Natural killer cell (primary cell): ENCODE measurements at regions not wholly inside any gene's neighbourhood (a gene's known extent, or its start where the extent isn't known, plus 50 kb on each side); places are given as distances from the start of the nearest gene placed in this dataset.

Experiments used
- ATAC-seq, 3 donors: fragments of 150-1000 bp in 2 of 3; fragments of 200-7000 bp in 1 of 3; cut with Tn5 transposase; 1 replicate in 1 of 3; 2 replicates in 2 of 3; pipeline ENCODE4 v1.10.0; 2021; ENCODE audit warnings: mild to moderate bottlenecking in 2 of 3, moderate library complexity in 2 of 3
- DNase-seq, 2 donors: peaks; one replicate each; pipeline versions ENCODE4 v3.0.0 to v3.0.0-alpha.2; 2013 to 2021; ENCODE audit warnings: mixed read lengths in 1 of 2
- H3K27ac ChIP-seq: one replicate; pipeline ENCODE4 v1.5.1; 2013; ENCODE audit warnings: mild to moderate bottlenecking, low read length
- H3K27me3 ChIP-seq: one replicate; pipeline ENCODE4 v1.6.1; 2013; ENCODE audit warnings: low read length; ENCODE audit not compliant: control insufficient read depth, insufficient read depth
- H3K36me3 ChIP-seq: one replicate; pipeline ENCODE4 v1.6.1; 2013; ENCODE audit warnings: low read length; ENCODE audit not compliant: control insufficient read depth, insufficient read depth
- H3K4me1 ChIP-seq: one replicate; pipeline ENCODE4 v1.6.1; 2013; ENCODE audit warnings: low read length; ENCODE audit not compliant: control insufficient read depth, insufficient read depth
- H3K4me3 ChIP-seq: one replicate; pipeline ENCODE4 v1.5.1; 2013; ENCODE audit warnings: low read length
- H3K9me3 ChIP-seq: one replicate; pipeline ENCODE4 v1.6.1; 2013; ENCODE audit warnings: low read length; ENCODE audit not compliant: control insufficient read depth, insufficient read depth
- H3K27ac Mint-ChIP-seq, 2 donors: one replicate each; pipeline ENCODE4 v1.8.0; 2022; ENCODE audit warnings: mild to moderate bottlenecking in 2 of 2, mixed read lengths in 2 of 2, moderate library complexity in 1 of 2
- H3K27me3 Mint-ChIP-seq, 2 donors: one replicate each; pipeline ENCODE4 v1.8.0; 2022; ENCODE audit warnings: low read depth in 2 of 2, mixed read lengths in 2 of 2
- H3K36me3 Mint-ChIP-seq: one replicate; pipeline ENCODE4 v1.8.0; 2022; ENCODE audit warnings: mixed read lengths
- H3K4me1 Mint-ChIP-seq, 2 donors: one replicate each; pipeline ENCODE4 v1.8.0; 2022; ENCODE audit warnings: mixed read lengths in 2 of 2
- H3K4me3 Mint-ChIP-seq: one replicate; pipeline ENCODE4 v1.8.0; 2022; ENCODE audit warnings: mild to moderate bottlenecking, moderate library complexity, mixed read lengths
- H3K9me3 Mint-ChIP-seq, 2 donors: one replicate each; pipeline ENCODE4 v1.8.0; 2022; ENCODE audit warnings: mixed read lengths in 2 of 2
- WGBS: methylation state at CpG from one replicate; pipeline ENCODE4 v1.1.7; 2013; ENCODE audit warnings: missing lambda C conversion rate; ENCODE audit not compliant: insufficient coverage; 5-methylcytosine and 5-hydroxymethylcytosine counted together
- intact Hi-C: fragments of 100-400 bp; cut with micrococcal nuclease; formaldehyde crosslinking; loops from one replicate; pipeline ENCODE4 v1.14.2; 2022
- TF ChIP-seq, protein P1 (sequence below): fragments of 200-600 bp; IDR thresholded peaks from one replicate; pipeline ENCODE4 v1.8.0; 2022; ENCODE audit warnings: antibody characterized with exemption

DNA sequence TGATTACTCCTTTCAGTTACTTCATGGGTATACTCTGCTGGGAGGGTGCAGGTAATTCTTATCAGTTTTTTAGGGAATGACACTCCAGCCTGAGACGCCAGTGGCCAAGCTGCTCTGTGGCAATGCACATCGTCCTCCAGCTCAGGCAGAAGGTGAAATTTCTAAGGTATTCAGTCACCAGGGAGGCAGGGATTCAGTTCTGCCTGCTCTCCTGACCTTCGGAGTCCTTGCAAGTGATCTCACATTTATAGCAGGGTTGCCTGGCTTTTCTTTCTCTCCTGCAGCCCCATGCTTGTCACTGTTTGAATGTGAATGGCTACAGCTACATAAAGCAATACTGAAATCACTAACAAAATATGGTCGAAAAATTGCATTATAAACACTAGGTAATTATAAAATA is 1447.5 kb downstream of the EFNB2 start:
- intact Hi-C loops: no loop called here
- H3K27ac ChIP-seq: no peak overlapping the region
- ATAC-seq: no peak

DNA sequence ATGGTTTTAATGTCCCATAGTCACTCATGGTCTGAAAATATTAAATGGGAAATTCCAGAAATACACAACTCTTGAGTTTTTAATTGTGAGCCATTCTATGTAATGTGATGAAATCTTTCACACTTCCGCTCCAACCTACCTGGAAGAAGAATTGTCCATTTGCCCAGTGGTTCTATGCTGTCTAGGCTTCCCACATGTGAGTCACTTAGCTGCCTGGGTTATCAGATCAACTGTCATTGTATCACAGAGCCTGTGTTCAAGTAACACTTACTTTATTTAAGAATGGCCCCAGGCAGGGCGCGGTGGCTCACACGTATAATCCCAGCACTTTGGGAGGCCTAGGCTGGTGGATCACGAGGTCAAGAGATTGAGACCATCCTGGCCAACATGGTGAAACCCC is 1450.5 kb downstream of the EFNB2 start:
- H3K27me3 ChIP-seq: no peaks in the 10 kb centered on the region
- no peak overlapping the region for H3K4me3 ChIP-seq
- Mint-ChIP-seq H3K27ac (no peak overlapping the region), H3K36me3 (no peaks in the 10 kb centered on the region), H3K9me3 (no peaks in the 10 kb centered on the region), H3K27me3 (no peaks in the 10 kb centered on the region), H3K4me1 (no peaks in the 10 kb centered on the region), H3K4me3 (no peak overlapping the region)
- no peaks in the 10 kb centered on the region for H3K36me3 ChIP-seq
- WGBS: 93% methylated on average over 4 of the region's 5 CpGs
- TF ChIP-seq, protein P1, sequence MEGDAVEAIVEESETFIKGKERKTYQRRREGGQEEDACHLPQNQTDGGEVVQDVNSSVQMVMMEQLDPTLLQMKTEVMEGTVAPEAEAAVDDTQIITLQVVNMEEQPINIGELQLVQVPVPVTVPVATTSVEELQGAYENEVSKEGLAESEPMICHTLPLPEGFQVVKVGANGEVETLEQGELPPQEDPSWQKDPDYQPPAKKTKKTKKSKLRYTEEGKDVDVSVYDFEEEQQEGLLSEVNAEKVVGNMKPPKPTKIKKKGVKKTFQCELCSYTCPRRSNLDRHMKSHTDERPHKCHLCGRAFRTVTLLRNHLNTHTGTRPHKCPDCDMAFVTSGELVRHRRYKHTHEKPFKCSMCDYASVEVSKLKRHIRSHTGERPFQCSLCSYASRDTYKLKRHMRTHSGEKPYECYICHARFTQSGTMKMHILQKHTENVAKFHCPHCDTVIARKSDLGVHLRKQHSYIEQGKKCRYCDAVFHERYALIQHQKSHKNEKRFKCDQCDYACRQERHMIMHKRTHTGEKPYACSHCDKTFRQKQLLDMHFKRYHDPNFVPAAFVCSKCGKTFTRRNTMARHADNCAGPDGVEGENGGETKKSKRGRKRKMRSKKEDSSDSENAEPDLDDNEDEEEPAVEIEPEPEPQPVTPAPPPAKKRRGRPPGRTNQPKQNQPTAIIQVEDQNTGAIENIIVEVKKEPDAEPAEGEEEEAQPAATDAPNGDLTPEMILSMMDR: no peak
- no peak overlapping the region for H3K27ac ChIP-seq
- no peaks in the 10 kb centered on the region for H3K9me3 ChIP-seq
- no peak for ATAC-seq
- intact Hi-C loops: no loop called here
- no peaks in the 10 kb centered on the region for H3K4me1 ChIP-seq
- no peak for DNase-seq

More for the DNA sequence above, 1447.5 kb downstream of the EFNB2 start:
- Mint-ChIP-seq H3K27ac (no peak overlapping the region), H3K27me3 (no peaks in the 10 kb centered on the region), H3K9me3 (no peaks in the 10 kb centered on the region), H3K4me1 (no peaks in the 10 kb centered on the region), H3K36me3 (no peaks in the 10 kb centered on the region), H3K4me3 (no peak overlapping the region)
- no peak for DNase-seq
- TF ChIP-seq, protein P1: no peak
- Histone ChIP-seq H3K9me3 (no peaks in the 10 kb centered on the region), H3K27me3 (no peaks in the 10 kb centered on the region), H3K4me1 (no peaks in the 10 kb centered on the region), H3K4me3 (no peak overlapping the region), H3K36me3 (no peaks in the 10 kb centered on the region)
- WGBS: 81% methylated on average over 3 of the region's 4 CpGs

DNA sequence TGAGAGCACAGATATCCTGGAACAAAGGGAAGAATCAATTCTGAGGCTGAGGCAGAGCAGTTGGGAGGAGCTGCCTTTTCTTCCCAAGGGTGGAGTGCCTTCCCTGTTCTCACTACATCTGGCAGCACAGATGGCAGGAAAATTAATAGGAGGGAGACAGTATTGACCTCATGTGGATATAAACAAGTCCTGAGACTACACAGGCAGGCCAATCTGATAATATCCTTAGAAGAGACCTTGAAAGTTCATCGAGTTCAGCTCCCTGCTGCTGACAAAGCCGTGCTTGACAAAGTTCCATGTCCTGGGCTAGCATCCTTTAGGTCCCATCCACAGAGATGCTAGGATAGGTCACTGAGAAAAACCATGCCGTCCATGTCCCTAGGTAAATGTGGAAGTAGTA is 1451.5 kb downstream of the EFNB2 start:
- DNase-seq (no peak), ATAC-seq (no peak)
- H3K27ac ChIP-seq: no peak overlapping the region
- Mint-ChIP-seq H3K4me1 (no peaks in the 10 kb centered on the region), H3K9me3 (no peaks in the 10 kb centered on the region), H3K36me3 (no peaks in the 10 kb centered on the region), H3K27me3 (no peaks in the 10 kb centered on the region), H3K4me3 (no peak overlapping the region), H3K27ac (no peak overlapping the region)
- H3K9me3 ChIP-seq: no peaks in the 10 kb centered on the region
- no peaks in the 10 kb centered on the region for H3K36me3 ChIP-seq
- H3K4me3 ChIP-seq: no peak overlapping the region
- H3K27me3 ChIP-seq: no peaks in the 10 kb centered on the region
- 92% methylated on average over 3 of the region's 3 CpGs for WGBS
- TF ChIP-seq, protein P1: no peak
- intact Hi-C loops: no loop called here
- no peaks in the 10 kb centered on the region for H3K4me1 ChIP-seq

DNA sequence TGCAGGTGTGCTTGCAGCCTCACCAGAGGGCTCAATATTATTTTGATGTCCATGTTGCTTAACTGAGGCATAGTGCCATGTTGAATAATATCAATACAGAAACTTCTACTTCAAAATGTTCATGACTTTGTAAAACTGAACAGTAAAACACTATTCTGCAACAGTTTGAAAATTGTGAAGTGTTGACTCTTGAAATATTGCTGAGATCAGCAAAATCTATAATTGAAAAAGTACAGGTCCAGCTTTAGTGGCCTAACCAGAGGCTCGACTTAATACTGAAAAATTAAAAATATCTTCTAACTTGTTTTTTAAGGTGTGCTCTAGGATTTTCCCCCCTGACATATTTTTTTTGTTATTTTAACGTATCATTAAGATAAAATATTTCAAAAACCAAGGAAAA is 1460.7 kb downstream of the EFNB2 start:
- intact Hi-C loops: no loop called here
- H3K9me3 Mint-ChIP-seq: no peaks in the 10 kb centered on the region
- WGBS: no CpG with 5 or more reads among the region's 2 CpGs
- H3K27me3 Mint-ChIP-seq: no peaks in the 10 kb centered on the region
- no peak overlapping the region for H3K4me3 Mint-ChIP-seq
- ATAC-seq (no peak), DNase-seq (no peak)
- H3K9me3 ChIP-seq: no peaks in the 10 kb centered on the region
- no peak overlapping the region for H3K27ac Mint-ChIP-seq
- no peaks in the 10 kb centered on the region for H3K36me3 ChIP-seq
- H3K27me3 ChIP-seq: no peaks in the 10 kb centered on the region
- no peak overlapping the region for H3K4me3 ChIP-seq
- TF ChIP-seq, protein P1: no peak
- no peaks in the 10 kb centered on the region for H3K36me3 Mint-ChIP-seq
- H3K4me1 Mint-ChIP-seq: no peaks in the 10 kb centered on the region
- no peaks in the 10 kb centered on the region for H3K4me1 ChIP-seq
- H3K27ac ChIP-seq: no peak overlapping the region
